Smooth muscle cell (in vitro differentiated cells): ENCODE measurements at regions not wholly inside any gene's neighbourhood (a gene's known extent, or its start where the extent isn't known, plus 50 kb on each side); places are given as distances from the start of the nearest gene placed in this dataset.
"Not testable (repeated sequence)": the region's sequence is repeated elsewhere in the genome, so short reads cannot be mapped to it uniquely, and the experiment has no call there.

Experiments used
- DNase-seq: peaks from one replicate; lab custom pipeline; 2025; ENCODE audit not compliant: unreplicated experiment; lab: John Stamatoyannopoulos, UW
- H2AFZ ChIP-seq: fragments of 200-600 bp; sonication (generic); 2 replicates; pipeline ENCODE4 v1.6.0; 2016; ENCODE audit warnings: antibody characterized with exemption, low read depth, mild to moderate bottlenecking
- H3F3A ChIP-seq: fragments of 200-600 bp; sonication (generic); 2 replicates; pipeline ENCODE4 v1.6.0; 2017; ENCODE audit warnings: antibody characterized with exemption, low read depth
- H3K27ac ChIP-seq: fragments of 200-600 bp; sonication (generic); 2 replicates; pipeline ENCODE4 v1.5.1; 2016; ENCODE audit warnings: low read depth, mild to moderate bottlenecking
- H3K27me3 ChIP-seq: fragments of 200-600 bp; sonication (generic); 2 replicates; pipeline ENCODE4 v1.6.1; 2016; ENCODE audit warnings: low read depth, mild to moderate bottlenecking
- H3K36me3 ChIP-seq: fragments of 200-600 bp; sonication (generic); 2 replicates; pipeline ENCODE4 v1.5.1; 2016; ENCODE audit warnings: low read depth
- H3K4me1 ChIP-seq: fragments of 200-600 bp; sonication (generic); 2 replicates; pipeline ENCODE4 v1.5.1; 2016; ENCODE audit warnings: low read depth
- H3K4me2 ChIP-seq: fragments of 200-600 bp; sonication (generic); 2 replicates; pipeline ENCODE4 v1.6.0; 2016; ENCODE audit warnings: mild to moderate bottlenecking
- H3K4me3 ChIP-seq: fragments of 200-600 bp; sonication (generic); 2 replicates; pipeline ENCODE4 v1.5.1; 2016; ENCODE audit warnings: mild to moderate bottlenecking
- H3K79me2 ChIP-seq: fragments of 200-600 bp; sonication (generic); 2 replicates; pipeline ENCODE4 v1.6.0; 2016; ENCODE audit warnings: low read depth, mild to moderate bottlenecking
- H3K9ac ChIP-seq: fragments of 200-600 bp; sonication (generic); 2 replicates; pipeline ENCODE4 v1.6.0; 2016; ENCODE audit warnings: low read depth
- H3K9me3 ChIP-seq: fragments of 200-600 bp; sonication (generic); replicated peaks from 2 replicates; pipeline ENCODE4 v1.5.1; 2016; ENCODE audit warnings: low read depth
- H4K20me1 ChIP-seq: fragments of 200-600 bp; sonication (generic); 2 replicates; pipeline ENCODE4 v1.6.0; 2016; ENCODE audit warnings: low read depth
- WGBS: methylation state at CpG from one replicate; pipeline ENCODE4 v1.1.7; 2016; ENCODE audit warnings: low lambda C conversion rate; 5-methylcytosine and 5-hydroxymethylcytosine counted together
- TF ChIP-seq, protein P1 (sequence below): fragments of 200-600 bp; sonication (generic); IDR thresholded peaks from 2 replicates; pipeline ENCODE4 v1.5.1; 2017; ENCODE audit warnings: borderline replicate concordance, mild to moderate bottlenecking, antibody characterized with exemption; ENCODE audit not compliant: insufficient read depth, poor library complexity, severe bottlenecking

DNA sequence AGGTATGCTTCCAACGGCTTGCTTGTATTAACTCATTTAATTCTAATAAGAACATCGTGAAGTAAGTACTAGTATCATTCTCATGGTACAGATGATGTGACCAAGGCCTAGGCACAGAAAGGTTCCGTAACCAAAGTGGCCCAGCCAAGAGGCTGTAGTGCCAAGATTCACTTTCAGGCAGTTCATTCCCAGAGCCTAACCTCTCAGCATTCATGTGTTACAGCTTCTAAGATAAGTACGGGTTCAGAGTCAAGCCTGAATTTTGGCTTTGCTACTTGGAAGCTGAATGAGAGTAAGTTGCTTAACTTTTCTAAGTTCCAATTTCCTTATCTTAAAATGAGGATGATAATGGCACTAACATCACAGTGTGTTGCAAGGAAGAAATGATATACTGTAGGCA lies 379.9 kb downstream of the AEBP2 start:
- Histone ChIP-seq H3K4me1 (no peaks in the 10 kb centered on the region), H3K79me2 (no peaks in the 10 kb centered on the region), H3K4me3 (no peak overlapping the region), H3K4me2 (no peak overlapping the region), H3K9ac (no peak overlapping the region), H3K36me3 (no peaks in the 10 kb centered on the region), H3F3A (no peaks in the 10 kb centered on the region), H4K20me1 (no peaks in the 10 kb centered on the region), H2AFZ (no peak overlapping the region), H3K27ac (no peak overlapping the region), H3K9me3 (no peaks in the 10 kb centered on the region), H3K27me3 (no peaks in the 10 kb centered on the region)
- TF ChIP-seq, protein P1, sequence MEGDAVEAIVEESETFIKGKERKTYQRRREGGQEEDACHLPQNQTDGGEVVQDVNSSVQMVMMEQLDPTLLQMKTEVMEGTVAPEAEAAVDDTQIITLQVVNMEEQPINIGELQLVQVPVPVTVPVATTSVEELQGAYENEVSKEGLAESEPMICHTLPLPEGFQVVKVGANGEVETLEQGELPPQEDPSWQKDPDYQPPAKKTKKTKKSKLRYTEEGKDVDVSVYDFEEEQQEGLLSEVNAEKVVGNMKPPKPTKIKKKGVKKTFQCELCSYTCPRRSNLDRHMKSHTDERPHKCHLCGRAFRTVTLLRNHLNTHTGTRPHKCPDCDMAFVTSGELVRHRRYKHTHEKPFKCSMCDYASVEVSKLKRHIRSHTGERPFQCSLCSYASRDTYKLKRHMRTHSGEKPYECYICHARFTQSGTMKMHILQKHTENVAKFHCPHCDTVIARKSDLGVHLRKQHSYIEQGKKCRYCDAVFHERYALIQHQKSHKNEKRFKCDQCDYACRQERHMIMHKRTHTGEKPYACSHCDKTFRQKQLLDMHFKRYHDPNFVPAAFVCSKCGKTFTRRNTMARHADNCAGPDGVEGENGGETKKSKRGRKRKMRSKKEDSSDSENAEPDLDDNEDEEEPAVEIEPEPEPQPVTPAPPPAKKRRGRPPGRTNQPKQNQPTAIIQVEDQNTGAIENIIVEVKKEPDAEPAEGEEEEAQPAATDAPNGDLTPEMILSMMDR, result no peak
- DNase-seq, result no peak
- WGBS, result 79% methylated on average over 4 of the region's 4 CpGs

DNA sequence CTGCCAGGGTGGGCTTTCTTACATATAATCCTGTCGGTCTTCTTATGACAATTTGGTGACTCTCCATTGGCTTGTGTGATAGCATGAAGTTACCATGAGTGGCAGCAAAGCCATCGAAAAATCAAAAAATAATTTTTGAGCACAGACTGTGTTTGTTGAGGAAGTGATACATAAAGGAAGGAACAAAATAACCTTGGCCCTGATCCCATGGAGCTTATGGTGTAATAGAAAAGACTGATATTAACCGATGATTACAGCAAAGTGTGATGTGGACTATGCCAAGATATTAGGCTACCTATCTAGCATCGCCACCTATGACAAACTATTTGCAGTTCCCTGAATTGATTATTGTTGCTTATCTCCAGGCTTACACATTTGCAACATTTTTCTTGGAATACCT lies 383.2 kb downstream of the AEBP2 start:
- Histone ChIP-seq H3K4me3 (no peak overlapping the region), H3K9ac (no peak overlapping the region), H3K4me1 (no peaks in the 10 kb centered on the region), H3K4me2 (no peak overlapping the region), H2AFZ (no peak overlapping the region), H3K27me3 (no peaks in the 10 kb centered on the region), H3F3A (no peaks in the 10 kb centered on the region), H3K27ac (no peak overlapping the region), H3K79me2 (no peaks in the 10 kb centered on the region), H3K36me3 (no peaks in the 10 kb centered on the region), H4K20me1 (no peaks in the 10 kb centered on the region), H3K9me3 (no peaks in the 10 kb centered on the region)
- TF ChIP-seq, protein P1, result no peak
- WGBS, result 91% methylated on average over 4 of the region's 4 CpGs
- DNase-seq, result no peak

GRCh38 chr12:19823326-19823725 lies 384.0 kb downstream of the AEBP2 start:
- not testable (repeated sequence) for H3K79me2 ChIP-seq, H2AFZ ChIP-seq, H3K4me2 ChIP-seq, H3K9me3 ChIP-seq, H3K27ac ChIP-seq, H3K36me3 ChIP-seq, H3K4me1 ChIP-seq, H3K4me3 ChIP-seq, H3K27me3 ChIP-seq, H4K20me1 ChIP-seq, H3K9ac ChIP-seq, H3F3A ChIP-seq, DNase-seq
- 89% methylated on average over 6 of the region's 6 CpGs for WGBS

DNA sequence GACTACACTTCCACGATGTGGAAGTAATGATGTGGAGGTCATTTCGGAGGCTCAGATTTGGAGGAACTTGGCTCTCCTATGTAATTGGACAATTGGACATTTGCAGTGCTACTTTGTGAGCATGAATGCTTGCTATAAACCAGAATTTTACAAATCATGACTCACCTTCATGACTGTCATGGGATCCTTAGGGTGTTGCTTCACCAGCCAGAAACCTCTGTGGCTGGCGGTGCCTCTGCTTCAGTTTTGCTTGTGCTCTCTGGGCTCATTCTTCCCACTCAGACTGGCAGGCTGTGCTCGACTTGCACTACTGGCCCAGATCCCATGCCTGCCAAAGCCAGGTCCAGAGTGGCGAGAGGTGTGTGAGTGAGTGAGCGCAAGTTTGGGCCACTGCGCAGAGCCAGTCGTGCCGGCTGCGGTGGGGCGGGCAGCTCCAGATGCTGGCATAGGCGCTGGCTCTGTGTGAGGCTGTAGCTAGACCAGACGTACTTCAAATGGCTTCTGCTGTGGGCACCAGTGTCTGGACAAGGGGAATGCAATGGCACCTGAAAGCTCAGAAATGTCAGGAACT lies 387.8 kb downstream of the AEBP2 start:
- Histone ChIP-seq H3K27me3 (no peaks in the 10 kb centered on the region), H3K27ac (no peak overlapping the region), H2AFZ (no peak overlapping the region), H3F3A (no peaks in the 10 kb centered on the region), H4K20me1 (no peaks in the 10 kb centered on the region), H3K36me3 (no peaks in the 10 kb centered on the region), H3K9ac (no peak overlapping the region), H3K9me3 (no peaks in the 10 kb centered on the region), H3K4me1 (no peaks in the 10 kb centered on the region), H3K4me3 (no peak overlapping the region), H3K79me2 (no peaks in the 10 kb centered on the region), H3K4me2 (no peak overlapping the region)
- TF ChIP-seq, protein P1, result no peak
- 90% methylated on average over 13 of the region's 13 CpGs for WGBS
- no peak for DNase-seq
